DND-41 (cell line): ENCODE measurements at regions not wholly inside any gene's neighbourhood (a gene's known extent, or its start where the extent isn't known, plus 50 kb on each side); places are given as distances from the start of the nearest gene placed in this dataset.

Experiments used
- ATAC-seq: fragments of 200-7000 bp; cut with Tn5 transposase; 3 replicates; pipeline ENCODE4 v1.9.1; 2021; ENCODE audit warnings: low read depth; ENCODE audit not compliant: insufficient read depth
- DNase-seq: peaks from one replicate; pipeline ENCODE4 v3.0.0-alpha.2; 2020
- H2AFZ ChIP-seq: 2 replicates; pipeline ENCODE4 v1.6.0; 2012; ENCODE audit warnings: low read depth, low read length
- H3K27ac ChIP-seq: 2 replicates; pipeline ENCODE4 v1.5.1; 2012; ENCODE audit warnings: low read length, inconsistent platforms
- H3K27me3 ChIP-seq: fragments of 200-600 bp; sonication (generic); 2 replicates; pipeline ENCODE4 v1.6.0; 2012; ENCODE audit warnings: low read length, mild to moderate bottlenecking, inconsistent platforms; ENCODE audit not compliant: insufficient read depth, poor library complexity
- H3K36me3 ChIP-seq: 2 replicates; pipeline ENCODE4 v1.5.1; 2012; ENCODE audit warnings: low read length, inconsistent platforms; ENCODE audit not compliant: insufficient read depth
- H3K4me1 ChIP-seq: 2 replicates; pipeline ENCODE4 v1.5.1; 2012; ENCODE audit warnings: mild to moderate bottlenecking, low read length; ENCODE audit not compliant: insufficient read depth
- H3K4me2 ChIP-seq: 2 replicates; pipeline ENCODE4 v1.6.0; 2012; ENCODE audit warnings: mild to moderate bottlenecking, moderate library complexity, low read length, inconsistent platforms; ENCODE audit not compliant: insufficient read depth
- H3K4me3 ChIP-seq, 2 experiments: fragments of 200-600 bp in 1 of 2; shearing (Covaris generic) in 1 of 2; 2 replicates each; pipeline ENCODE4 v1.5.1; 2012 to 2016; ENCODE audit warnings: inconsistent platforms in 2 of 2, low read length in 2 of 2, mild to moderate bottlenecking in 2 of 2, low read depth in 1 of 2, moderate library complexity in 1 of 2
- H3K79me2 ChIP-seq: 2 replicates; pipeline ENCODE4 v1.6.0; 2012; ENCODE audit warnings: low read length, inconsistent platforms; ENCODE audit not compliant: insufficient read depth
- H3K9ac ChIP-seq: 2 replicates; pipeline ENCODE4 v1.6.0; 2012; ENCODE audit warnings: low read depth, mild to moderate bottlenecking, inconsistent platforms, low read length, moderate library complexity
- H3K9me3 ChIP-seq: 2 replicates; pipeline ENCODE4 v1.5.1; 2012; ENCODE audit warnings: low read length, moderate library complexity, mild to moderate bottlenecking, inconsistent platforms; ENCODE audit not compliant: insufficient read depth, severe bottlenecking
- H4K20me1 ChIP-seq: 2 replicates; pipeline ENCODE4 v1.6.0; 2012; ENCODE audit warnings: low read length; ENCODE audit not compliant: insufficient read depth
- EZH2 ChIP-seq: IDR thresholded peaks from 3 replicates; pipeline ENCODE4 v1.6.1; 2012; ENCODE audit warnings: borderline replicate concordance, low read depth, mild to moderate bottlenecking, moderate library complexity, low read length, inconsistent platforms; ENCODE audit not compliant: severe bottlenecking
- TF ChIP-seq, protein P1 (sequence below): IDR thresholded peaks from 2 replicates; pipeline ENCODE4 v1.5.1; 2012; ENCODE audit warnings: borderline replicate concordance, low read length, moderate library complexity, mild to moderate bottlenecking; ENCODE audit not compliant: poor library complexity, severe bottlenecking; ENCODE audit errors: extremely low read depth

DNA sequence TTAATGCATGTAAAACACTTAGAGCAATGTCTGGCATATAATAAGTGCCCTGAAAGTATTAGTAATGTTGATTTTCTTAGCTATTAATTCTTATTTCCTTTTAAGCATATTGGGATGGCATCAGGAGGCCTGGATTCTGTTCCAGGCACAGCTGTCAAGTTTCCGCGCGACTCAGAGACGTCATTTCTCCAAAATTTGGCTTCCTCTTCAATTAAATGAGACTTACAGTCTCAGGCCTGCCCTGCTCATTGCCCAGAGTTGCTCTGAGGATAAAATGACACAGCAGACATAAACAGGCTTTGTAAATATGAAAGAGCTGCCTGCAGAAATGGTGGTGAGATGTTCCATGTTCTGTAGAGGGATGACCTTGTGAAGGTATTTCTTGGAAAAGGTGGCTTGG, 159.8 kb upstream of the GLRA1 start:
- Histone ChIP-seq H3K27ac (no peak overlapping the region), H3K9me3 (no peaks in the 10 kb centered on the region), H3K4me2 (no peak overlapping the region), H3K9ac (no peak overlapping the region), H3K27me3 (peaks cover 3% of the 10 kb centered on the region), H4K20me1 (no peaks in the 10 kb centered on the region), H2AFZ (no peak overlapping the region), H3K4me1 (no peaks in the 10 kb centered on the region), H3K4me3 (no peak overlapping the region), H3K36me3 (no peaks in the 10 kb centered on the region), H3K79me2 (no peaks in the 10 kb centered on the region)
- ATAC-seq (no peak), DNase-seq (no peak)
- no peak for TF ChIP-seq EZH2
- TF ChIP-seq, protein P1, sequence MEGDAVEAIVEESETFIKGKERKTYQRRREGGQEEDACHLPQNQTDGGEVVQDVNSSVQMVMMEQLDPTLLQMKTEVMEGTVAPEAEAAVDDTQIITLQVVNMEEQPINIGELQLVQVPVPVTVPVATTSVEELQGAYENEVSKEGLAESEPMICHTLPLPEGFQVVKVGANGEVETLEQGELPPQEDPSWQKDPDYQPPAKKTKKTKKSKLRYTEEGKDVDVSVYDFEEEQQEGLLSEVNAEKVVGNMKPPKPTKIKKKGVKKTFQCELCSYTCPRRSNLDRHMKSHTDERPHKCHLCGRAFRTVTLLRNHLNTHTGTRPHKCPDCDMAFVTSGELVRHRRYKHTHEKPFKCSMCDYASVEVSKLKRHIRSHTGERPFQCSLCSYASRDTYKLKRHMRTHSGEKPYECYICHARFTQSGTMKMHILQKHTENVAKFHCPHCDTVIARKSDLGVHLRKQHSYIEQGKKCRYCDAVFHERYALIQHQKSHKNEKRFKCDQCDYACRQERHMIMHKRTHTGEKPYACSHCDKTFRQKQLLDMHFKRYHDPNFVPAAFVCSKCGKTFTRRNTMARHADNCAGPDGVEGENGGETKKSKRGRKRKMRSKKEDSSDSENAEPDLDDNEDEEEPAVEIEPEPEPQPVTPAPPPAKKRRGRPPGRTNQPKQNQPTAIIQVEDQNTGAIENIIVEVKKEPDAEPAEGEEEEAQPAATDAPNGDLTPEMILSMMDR = no peak

DNA sequence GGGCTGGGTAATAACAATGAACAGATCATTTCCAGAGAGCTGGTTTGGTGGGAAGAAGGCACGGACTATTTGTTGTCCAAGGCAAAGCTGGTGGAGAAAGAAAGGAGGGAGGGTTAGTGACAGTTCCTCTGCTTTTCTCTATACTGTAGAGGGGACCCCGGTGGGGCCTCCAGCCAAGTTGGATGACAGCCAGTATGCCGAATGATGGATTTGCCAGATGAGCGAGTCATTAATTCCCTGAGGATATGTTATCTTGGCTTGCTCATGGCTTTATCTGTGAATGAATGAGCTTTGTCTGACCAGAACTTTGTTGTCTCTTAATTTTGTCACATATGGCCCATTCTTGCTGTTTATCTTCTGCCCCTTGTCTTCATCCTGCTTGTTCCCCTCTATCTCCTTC, 158.6 kb upstream of the GLRA1 start:
- H3K4me2 ChIP-seq = no peak overlapping the region
- no peaks in the 10 kb centered on the region for H3K79me2 ChIP-seq
- DNase-seq (no peak), ATAC-seq (no peak)
- H3K27me3 ChIP-seq = peaks cover 3% of the 10 kb centered on the region
- H4K20me1 ChIP-seq = no peaks in the 10 kb centered on the region
- H3K4me3 ChIP-seq = no peak overlapping the region
- no peak for TF ChIP-seq EZH2
- TF ChIP-seq, protein P1 = no peak
- no peaks in the 10 kb centered on the region for H3K9me3 ChIP-seq
- no peak overlapping the region for H3K9ac ChIP-seq
- no peaks in the 10 kb centered on the region for H3K4me1 ChIP-seq
- H2AFZ ChIP-seq = no peak overlapping the region
- H3K27ac ChIP-seq = no peak overlapping the region
- H3K36me3 ChIP-seq = no peaks in the 10 kb centered on the region

DNA sequence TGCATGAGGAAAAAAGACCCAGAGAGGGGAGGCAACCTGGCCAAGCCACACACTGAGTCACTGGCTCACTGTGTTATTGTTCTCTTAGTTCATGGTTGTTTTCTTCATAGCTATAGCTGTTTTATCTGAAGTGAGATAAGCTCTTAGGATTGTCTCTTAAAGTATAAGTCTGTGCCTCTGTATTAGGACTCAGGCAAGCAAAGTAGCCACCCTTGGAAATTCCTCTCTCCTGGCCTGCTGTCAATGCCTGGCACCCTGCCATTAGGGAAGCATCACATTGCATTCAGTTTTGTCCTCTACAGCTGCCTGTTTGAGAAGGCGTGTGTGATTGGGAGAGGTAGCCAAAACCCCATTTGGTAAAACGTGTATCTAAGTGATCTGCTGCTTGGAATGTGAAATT, 147.4 kb upstream of the GLRA1 start:
- no peak overlapping the region for H3K4me3 ChIP-seq
- no peaks in the 10 kb centered on the region for H3K36me3 ChIP-seq
- H3K27me3 ChIP-seq = peaks cover 6% of the 10 kb centered on the region

More for the DNA sequence above, 147.4 kb upstream of the GLRA1 start:
- TF ChIP-seq, protein P1 = no peak
- H4K20me1 ChIP-seq = no peaks in the 10 kb centered on the region
- H2AFZ ChIP-seq = no peak overlapping the region
- no peak for ATAC-seq
- H3K9ac ChIP-seq = no peak overlapping the region
- H3K4me2 ChIP-seq = no peak overlapping the region
- H3K9me3 ChIP-seq = no peaks in the 10 kb centered on the region
- no peak for DNase-seq
- H3K79me2 ChIP-seq = no peaks in the 10 kb centered on the region
- no peak overlapping the region for H3K27ac ChIP-seq
- H3K4me1 ChIP-seq = no peaks in the 10 kb centered on the region
